Hepatocyte (in vitro differentiated cells): ENCODE measurements at regions not wholly inside any gene's neighbourhood (a gene's known extent, or its start where the extent isn't known, plus 50 kb on each side); places are given as distances from the start of the nearest gene placed in this dataset.

Experiments used
- CTCF ChIP-seq: fragments of 200-600 bp; sonication (generic); IDR thresholded peaks from 2 replicates; pipeline ENCODE4 v1.5.1; 2016; ENCODE audit warnings: antibody characterized with exemption, mild to moderate bottlenecking; ENCODE audit not compliant: poor library complexity
- EZH2 ChIP-seq: fragments of 200-600 bp; sonication (generic); IDR thresholded peaks from 2 replicates; pipeline ENCODE4 v1.6.1; 2016; ENCODE audit warnings: antibody characterized with exemption, mild to moderate bottlenecking, borderline replicate concordance

DNA sequence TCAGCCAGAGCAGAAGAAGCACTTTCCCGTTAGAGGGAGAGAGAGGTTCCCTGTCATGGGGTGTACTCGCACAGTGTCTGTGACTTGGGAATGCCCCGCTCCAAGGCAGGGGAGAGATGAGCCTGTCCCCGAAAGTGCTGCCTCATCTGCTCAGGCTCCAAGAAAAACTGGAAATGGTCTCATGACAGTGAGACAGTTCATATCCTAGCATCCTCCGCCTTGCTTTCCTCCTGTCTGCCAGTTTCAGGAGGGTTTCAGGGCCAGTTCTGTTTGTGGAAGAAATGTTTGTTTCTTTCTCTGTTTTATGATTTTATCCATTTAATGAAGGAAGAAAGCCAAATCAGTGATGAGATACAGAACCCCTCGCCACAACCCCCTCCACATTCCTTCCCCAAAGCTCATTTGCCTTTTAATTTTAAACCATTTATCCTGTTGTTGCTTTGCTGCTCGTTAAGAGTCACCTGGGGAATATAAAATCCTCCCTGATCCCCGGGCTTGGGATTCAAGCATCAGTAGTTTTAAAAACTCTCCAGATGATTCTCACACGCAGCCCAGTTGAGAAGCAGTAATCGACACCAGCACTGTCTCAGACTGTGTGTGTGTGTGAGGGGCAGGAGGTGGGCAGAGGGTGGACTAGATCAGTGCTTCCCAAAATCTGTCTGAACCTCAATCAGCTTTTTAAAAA is 144.6 kb upstream of the UBL3 start:
- TF ChIP-seq CTCF (no peak), EZH2 (no peak)
